ENCODE measurements at regions not wholly inside any gene's neighbourhood (a gene's known extent, or its start where the extent isn't known, plus 50 kb on each side); places are given as distances from the start of the nearest gene placed in this dataset.

- Histone ChIP-seq H3K27ac (ENCODE audit: extremely low read depth, low read depth, low read length) (no peak overlapping the region), H3K4me1 (ENCODE audit: control insufficient read depth, insufficient read depth, low read length) (no peaks in the 10 kb centered on the region), H3K4me3 (ENCODE audit: low read depth, low read length) (no peak overlapping the region), H3K36me3 (ENCODE audit: control insufficient read depth in 2 of 2, insufficient read depth in 1 of 2, low read length in 2 of 2) (no peaks in the 10 kb centered on the region), H3K9me3 (ENCODE audit: control insufficient read depth, insufficient read depth, low read depth, low read length) (no peaks in the 10 kb centered on the region)
- CTCF ChIA-PET, result interaction anchor here (1.1 kb wide), 1 partner anchor 546 kb away, joined by 6 read pairs; no protein-coding TSS in a partner anchor
- POLR2A ChIA-PET, result no interaction called here
- TF ChIP-seq ZFP3 (tag by site-specific recombination; IDR thresholded peaks at IDR 0.05; ENCODE audit: low read depth), result no peak
- TF ChIP-seq FEZF1 (tag by site-specific recombination; IDR thresholded peaks at IDR 0.05), result no peak
- TF ChIP-seq ZNF561 (tag by site-specific recombination; IDR thresholded peaks at IDR 0.05; ENCODE audit: borderline replicate concordance), result no peak
- no peak for TF ChIP-seq ZBTB20 (tag by site-specific recombination; IDR thresholded peaks at IDR 0.05)
- no peak for TF ChIP-seq ZBTB21 (tag by site-specific recombination; IDR thresholded peaks at IDR 0.05)
- TF ChIP-seq ZNF148 (tag by site-specific recombination; IDR thresholded peaks at IDR 0.05; ENCODE audit: borderline replicate concordance), result no peak
- no peak for TF ChIP-seq ZNF654 (tag by site-specific recombination; IDR thresholded peaks at IDR 0.05; ENCODE audit: low read depth)
- no peak for TF ChIP-seq ZNF311 (tag by site-specific recombination; IDR thresholded peaks at IDR 0.05; ENCODE audit: borderline replicate concordance)
- TF ChIP-seq KLF1 (tag by site-specific recombination; IDR thresholded peaks at IDR 0.05), result no peak
Measured at GRCh38 chr12:47578836-47579235, 127.0 kb downstream of the RPAP3 start.

GRCh38 chr12:47577206-47577989 is 128.4 kb downstream of the RPAP3 start:
- CTCF ChIA-PET, result no interaction called here
- POLR2A ChIA-PET, result no interaction called here
- TF ChIP-seq ZNF623 (tag by site-specific recombination; IDR thresholded peaks at IDR 0.05) (no peak), GLI4 (tag by site-specific recombination; IDR thresholded peaks at IDR 0.05) (no peak), ZSCAN23 (tag by site-specific recombination; IDR thresholded peaks at IDR 0.05) (no peak), ZNF19 (tag by site-specific recombination; IDR thresholded peaks at IDR 0.05; ENCODE audit: low read depth) (no peak), ZBTB26 (tag by site-specific recombination; optimal IDR thresholded peaks at IDR 0.05) (no peak), ZNF76 (tag by site-specific recombination; IDR thresholded peaks at IDR 0.05; ENCODE audit: borderline replicate concordance, low read depth) (no peak), ZNF843 (tag by site-specific recombination; IDR thresholded peaks at IDR 0.05) (no peak), ZNF211 (tag by site-specific recombination; IDR thresholded peaks at IDR 0.05; ENCODE audit: low read depth) (no peak), CTCF (tag by site-specific recombination; IDR thresholded peaks at IDR 0.05) (no peak), ZNF596 (tag by site-specific recombination; IDR thresholded peaks at IDR 0.05) (no peak), ZBTB17 (tag by site-specific recombination; IDR thresholded peaks at IDR 0.05) (no peak), OSR2 (tag by site-specific recombination; IDR thresholded peaks at IDR 0.05) (no peak)
- no peak overlapping the region for H3K27ac ChIP-seq (ENCODE audit: extremely low read depth, low read depth, low read length)
- no peaks in the 10 kb centered on the region for H3K9me3 ChIP-seq (ENCODE audit: control insufficient read depth, insufficient read depth, low read depth, low read length)
- no peaks in the 10 kb centered on the region for H3K4me1 ChIP-seq (ENCODE audit: control insufficient read depth, insufficient read depth, low read length)
- H3K36me3 ChIP-seq (ENCODE audit: control insufficient read depth in 2 of 2, insufficient read depth in 1 of 2, low read length in 2 of 2), result no peaks in the 10 kb centered on the region
- H3K4me3 ChIP-seq (ENCODE audit: low read depth, low read length), result no peak overlapping the region
